ENCODE measurements at regions not wholly inside any gene's neighbourhood (a gene's known extent, or its start where the extent isn't known, plus 50 kb on each side); places are given as distances from the start of the nearest gene placed in this dataset.

GRCh38 chr1:234538930-234539649 is 60.1 kb upstream of the TARBP1 start:
- H3K27me3 Mint-ChIP-seq (ENCODE audit: low read depth in 3 of 3) = peaks cover 3 to 5% (median 5%) of the 10 kb centered on the region in 3 donors
- Histone ChIP-seq H3K4me2 (replicated peaks; ENCODE audit: extremely low read depth, low read length, poor library complexity, severe bottlenecking) (no peak overlapping the region), H3K36me3 (replicated peaks in 1 of 2; ENCODE audit: control insufficient read depth in 1 of 2, insufficient read depth in 2 of 2, low read length in 2 of 2) (no peaks in the 10 kb centered on the region), H4K20me1 (ENCODE audit: insufficient read depth, low read length) (no peaks in the 10 kb centered on the region), H3K9ac (ENCODE audit: insufficient read depth, low read length, poor library complexity, severe bottlenecking) (no peak overlapping the region), H3K4me1 (ENCODE audit: control insufficient read depth in 1 of 2, insufficient read depth in 2 of 2, low read length in 2 of 2) (peaks cover 0 to 6% of the 10 kb centered on the region in 2 donors), H3K27ac (ENCODE audit: low read depth in 1 of 2, low read length in 2 of 2) (no peak overlapping the region), H3K4me3 (replicated peaks in 1 of 3; ENCODE audit: low read depth in 2 of 3, low read length in 3 of 3) (no peak overlapping the region), H2AFZ (ENCODE audit: insufficient read depth, low read depth, low read length, poor library complexity, severe bottlenecking) (no peak overlapping the region), H3K9me3 (replicated peaks in 1 of 2; ENCODE audit: control insufficient read depth in 1 of 2, insufficient read depth in 1 of 2, low read length in 2 of 2) (no peaks in the 10 kb centered on the region), H3K27me3 (ENCODE audit: control insufficient read depth in 2 of 2, insufficient read depth in 2 of 2, low read length in 2 of 2) (no peaks in the 10 kb centered on the region), H3K79me2 (ENCODE audit: insufficient read depth, low read length) (no peaks in the 10 kb centered on the region)
- no peaks in the 10 kb centered on the region for H3K9me3 Mint-ChIP-seq
- TF ChIP-seq, protein P1, sequence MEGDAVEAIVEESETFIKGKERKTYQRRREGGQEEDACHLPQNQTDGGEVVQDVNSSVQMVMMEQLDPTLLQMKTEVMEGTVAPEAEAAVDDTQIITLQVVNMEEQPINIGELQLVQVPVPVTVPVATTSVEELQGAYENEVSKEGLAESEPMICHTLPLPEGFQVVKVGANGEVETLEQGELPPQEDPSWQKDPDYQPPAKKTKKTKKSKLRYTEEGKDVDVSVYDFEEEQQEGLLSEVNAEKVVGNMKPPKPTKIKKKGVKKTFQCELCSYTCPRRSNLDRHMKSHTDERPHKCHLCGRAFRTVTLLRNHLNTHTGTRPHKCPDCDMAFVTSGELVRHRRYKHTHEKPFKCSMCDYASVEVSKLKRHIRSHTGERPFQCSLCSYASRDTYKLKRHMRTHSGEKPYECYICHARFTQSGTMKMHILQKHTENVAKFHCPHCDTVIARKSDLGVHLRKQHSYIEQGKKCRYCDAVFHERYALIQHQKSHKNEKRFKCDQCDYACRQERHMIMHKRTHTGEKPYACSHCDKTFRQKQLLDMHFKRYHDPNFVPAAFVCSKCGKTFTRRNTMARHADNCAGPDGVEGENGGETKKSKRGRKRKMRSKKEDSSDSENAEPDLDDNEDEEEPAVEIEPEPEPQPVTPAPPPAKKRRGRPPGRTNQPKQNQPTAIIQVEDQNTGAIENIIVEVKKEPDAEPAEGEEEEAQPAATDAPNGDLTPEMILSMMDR (IDR thresholded peaks at IDR 0.05) = no peak
- peaks cover 12% of the 10 kb centered on the region for H3K4me1 Mint-ChIP-seq
- no peak overlapping the region for H3K4me3 Mint-ChIP-seq
- WGBS (ENCODE audit: insufficient coverage) = 25% methylated on average over 1 of the region's 14 CpGs
- intact Hi-C loops (cut with micrococcal nuclease) = no loop called here
- H3K36me3 Mint-ChIP-seq = no peaks in the 10 kb centered on the region
- H3K27ac Mint-ChIP-seq = peak overlapping the region in 1 of 7 donors; percentile 64
- no peak for DNase-seq

GRCh38 chr1:234538062-234538731 is 59.2 kb upstream of the TARBP1 start:
- H3K4me2 ChIP-seq (replicated peaks; ENCODE audit: extremely low read depth, low read length, poor library complexity, severe bottlenecking) = no peak overlapping the region
- TF ChIP-seq, protein P1 (IDR thresholded peaks at IDR 0.05) = no peak
- intact Hi-C loops (cut with micrococcal nuclease) = no loop called here
- H3K4me3 ChIP-seq (replicated peaks in 1 of 3; ENCODE audit: low read depth in 2 of 3, low read length in 3 of 3) = no peak overlapping the region
- Mint-ChIP-seq H3K27me3 (ENCODE audit: low read depth in 3 of 3) (peaks cover 2 to 5% (median 3%) of the 10 kb centered on the region in 3 donors), H3K27ac (no peak overlapping the region), H3K4me3 (no peak overlapping the region), H3K4me1 (peaks cover 16% of the 10 kb centered on the region), H3K9me3 (no peaks in the 10 kb centered on the region), H3K36me3 (no peaks in the 10 kb centered on the region)
- no peaks in the 10 kb centered on the region for H3K9me3 ChIP-seq (replicated peaks in 1 of 2; ENCODE audit: control insufficient read depth in 1 of 2, insufficient read depth in 1 of 2, low read length in 2 of 2)
- no peaks in the 10 kb centered on the region for H3K36me3 ChIP-seq (replicated peaks in 1 of 2; ENCODE audit: control insufficient read depth in 1 of 2, insufficient read depth in 2 of 2, low read length in 2 of 2)
- H2AFZ ChIP-seq (ENCODE audit: insufficient read depth, low read depth, low read length, poor library complexity, severe bottlenecking) = no peak overlapping the region
- H3K4me1 ChIP-seq (ENCODE audit: control insufficient read depth in 1 of 2, insufficient read depth in 2 of 2, low read length in 2 of 2) = peaks cover 7 to 8% of the 10 kb centered on the region in 2 donors
- H3K9ac ChIP-seq (ENCODE audit: insufficient read depth, low read length, poor library complexity, severe bottlenecking) = no peak overlapping the region
- no peak overlapping the region for H3K27ac ChIP-seq (ENCODE audit: low read depth in 1 of 2, low read length in 2 of 2)
- DNase-seq = no peak
- WGBS (ENCODE audit: insufficient coverage) = 98% methylated on average over 19 of the region's 19 CpGs
- H3K79me2 ChIP-seq (ENCODE audit: insufficient read depth, low read length) = no peaks in the 10 kb centered on the region
- no peaks in the 10 kb centered on the region for H4K20me1 ChIP-seq (ENCODE audit: insufficient read depth, low read length)
- no peaks in the 10 kb centered on the region for H3K27me3 ChIP-seq (ENCODE audit: control insufficient read depth in 2 of 2, insufficient read depth in 2 of 2, low read length in 2 of 2)
